Ascending aorta (tissue), 2 donors: ENCODE measurements at regions not wholly inside any gene's neighbourhood (a gene's known extent, or its start where the extent isn't known, plus 50 kb on each side); places are given as distances from the start of the nearest gene placed in this dataset.

Experiments used
- DNase-seq, 2 donors: peaks; one replicate each; pipeline ENCODE4 v3.0.0-alpha.2; 2019; ENCODE audit warnings: low spot score in 2 of 2
- H3K27ac ChIP-seq, 2 donors: fragments of 200-600 bp; sonication (generic); one replicate each; pipeline ENCODE4 v1.5.1; 2016 to 2017; ENCODE audit warnings: mild to moderate bottlenecking in 1 of 2
- H3K27me3 ChIP-seq: fragments of 200-600 bp; sonication (generic); one replicate; pipeline ENCODE4 v1.5.1; 2017
- H3K36me3 ChIP-seq, 2 donors: fragments of 200-600 bp; sonication (generic); one replicate each; pipeline ENCODE4 v1.5.1; 2016
- H3K4me1 ChIP-seq, 2 donors: fragments of 200-600 bp; sonication (generic); one replicate each; pipeline ENCODE4 v1.5.1; 2016 to 2017; ENCODE audit warnings: mild to moderate bottlenecking in 1 of 2
- H3K4me3 ChIP-seq, 2 donors: fragments of 200-600 bp; sonication (generic); one replicate each; pipeline ENCODE4 v1.5.1; 2016 to 2017; ENCODE audit warnings: mild to moderate bottlenecking in 1 of 2
- H3K9me3 ChIP-seq, 2 donors: fragments of 200-600 bp; sonication (generic); one replicate each; pipeline ENCODE4 v1.5.1; 2016
- intact Hi-C: fragments of 100-400 bp; cut with DNase I; formaldehyde crosslinking; loops from one replicate; pipeline ENCODE4 v1.15.1; 2023
- TF ChIP-seq, protein P1 (sequence below), 3 experiments: fragments of 200-600 bp in 2 of 3; fragments of 450-650 bp in 1 of 3; sonication (generic) in 2 of 3; IDR thresholded peaks; one replicate each; pipeline ENCODE4 v1.5.1; 2016 to 2019; ENCODE audit warnings: antibody characterized with exemption in 3 of 3, mild to moderate bottlenecking in 1 of 3, moderate library complexity in 1 of 3

DNA sequence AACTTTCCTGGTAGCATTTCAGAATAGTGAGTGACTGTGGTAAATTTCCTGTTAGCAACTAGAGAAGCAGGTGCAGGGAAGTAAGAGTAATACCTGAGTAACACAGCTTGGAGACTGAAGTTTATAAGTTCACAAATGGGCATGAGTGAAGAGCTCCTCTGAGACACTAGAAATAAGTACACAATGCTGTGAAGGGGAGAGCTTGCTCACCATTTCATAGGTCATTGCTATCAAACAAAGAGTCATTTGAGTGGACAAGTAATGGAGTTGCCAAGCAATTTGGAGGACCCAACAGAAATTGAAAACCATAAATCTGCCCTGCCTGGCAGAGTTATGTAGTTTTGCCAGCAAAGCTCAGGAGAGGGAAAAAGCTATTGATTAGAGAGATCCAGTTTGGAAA is 523.6 kb downstream of the TRAM1L1 start:
- Histone ChIP-seq H3K9me3 (peaks cover 0 to 2% of the 10 kb centered on the region in 2 donors), H3K27me3 (no peaks in the 10 kb centered on the region), H3K4me3 (no peak overlapping the region), H3K36me3 (no peaks in the 10 kb centered on the region), H3K27ac (no peak overlapping the region), H3K4me1 (no peaks in the 10 kb centered on the region)
- TF ChIP-seq, protein P1, sequence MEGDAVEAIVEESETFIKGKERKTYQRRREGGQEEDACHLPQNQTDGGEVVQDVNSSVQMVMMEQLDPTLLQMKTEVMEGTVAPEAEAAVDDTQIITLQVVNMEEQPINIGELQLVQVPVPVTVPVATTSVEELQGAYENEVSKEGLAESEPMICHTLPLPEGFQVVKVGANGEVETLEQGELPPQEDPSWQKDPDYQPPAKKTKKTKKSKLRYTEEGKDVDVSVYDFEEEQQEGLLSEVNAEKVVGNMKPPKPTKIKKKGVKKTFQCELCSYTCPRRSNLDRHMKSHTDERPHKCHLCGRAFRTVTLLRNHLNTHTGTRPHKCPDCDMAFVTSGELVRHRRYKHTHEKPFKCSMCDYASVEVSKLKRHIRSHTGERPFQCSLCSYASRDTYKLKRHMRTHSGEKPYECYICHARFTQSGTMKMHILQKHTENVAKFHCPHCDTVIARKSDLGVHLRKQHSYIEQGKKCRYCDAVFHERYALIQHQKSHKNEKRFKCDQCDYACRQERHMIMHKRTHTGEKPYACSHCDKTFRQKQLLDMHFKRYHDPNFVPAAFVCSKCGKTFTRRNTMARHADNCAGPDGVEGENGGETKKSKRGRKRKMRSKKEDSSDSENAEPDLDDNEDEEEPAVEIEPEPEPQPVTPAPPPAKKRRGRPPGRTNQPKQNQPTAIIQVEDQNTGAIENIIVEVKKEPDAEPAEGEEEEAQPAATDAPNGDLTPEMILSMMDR (IDR thresholded peaks at IDR 0.05) = no peak
- intact Hi-C loops = no loop called here
- no peak for DNase-seq

DNA sequence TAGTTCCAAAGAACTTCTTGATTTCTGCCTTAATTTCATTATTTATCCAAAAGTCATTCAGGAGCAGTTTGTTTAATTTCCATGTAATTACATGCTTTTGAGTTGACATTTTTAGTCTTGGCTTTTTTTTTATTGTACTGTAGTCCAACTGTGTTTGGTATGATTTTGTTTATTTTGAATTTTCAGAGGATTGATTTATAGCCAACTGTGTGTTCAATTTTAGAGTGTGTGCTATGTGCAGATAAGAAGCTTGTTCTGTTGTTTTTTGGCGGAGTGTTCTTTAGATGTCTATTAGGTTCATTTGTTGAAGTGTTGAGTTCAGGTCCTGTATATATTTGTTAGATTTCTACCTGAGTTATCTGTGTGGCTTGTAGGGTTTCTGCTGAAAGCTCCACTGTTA is 533.6 kb downstream of the TRAM1L1 start:
- DNase-seq = no peak
- H3K4me3 ChIP-seq = no peak overlapping the region
- H3K36me3 ChIP-seq = no peaks in the 10 kb centered on the region
- no peaks in the 10 kb centered on the region for H3K9me3 ChIP-seq
- no peak overlapping the region for H3K27ac ChIP-seq
- intact Hi-C loops = no loop called here
- no peaks in the 10 kb centered on the region for H3K4me1 ChIP-seq
- TF ChIP-seq, protein P1 (IDR thresholded peaks at IDR 0.05) = no peak
- no peaks in the 10 kb centered on the region for H3K27me3 ChIP-seq

DNA sequence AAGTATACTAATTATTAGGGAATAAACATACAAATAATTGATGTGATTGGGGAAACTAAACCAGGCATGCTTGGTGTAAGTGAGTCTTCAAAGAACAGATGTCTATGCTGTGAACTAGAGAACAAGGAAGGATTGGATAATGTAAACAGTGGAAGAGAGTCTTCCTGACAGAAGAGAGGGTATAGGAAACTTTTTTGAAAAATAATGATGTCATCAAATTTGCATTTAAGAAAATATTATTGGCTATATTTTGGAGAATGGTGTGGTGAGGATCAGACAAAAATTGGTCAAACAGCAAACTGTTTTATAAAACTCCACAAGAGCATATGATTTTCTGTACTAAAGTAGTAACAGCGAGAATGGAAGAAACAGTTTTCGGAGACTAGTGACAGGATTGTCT is 537.7 kb downstream of the TRAM1L1 start:
- intact Hi-C loops = no loop called here
- Histone ChIP-seq H3K4me1 (no peaks in the 10 kb centered on the region), H3K9me3 (no peaks in the 10 kb centered on the region), H3K4me3 (no peak overlapping the region), H3K36me3 (no peaks in the 10 kb centered on the region), H3K27me3 (no peaks in the 10 kb centered on the region), H3K27ac (no peak overlapping the region)
- TF ChIP-seq, protein P1 (IDR thresholded peaks at IDR 0.05) = no peak
- DNase-seq = no peak

DNA sequence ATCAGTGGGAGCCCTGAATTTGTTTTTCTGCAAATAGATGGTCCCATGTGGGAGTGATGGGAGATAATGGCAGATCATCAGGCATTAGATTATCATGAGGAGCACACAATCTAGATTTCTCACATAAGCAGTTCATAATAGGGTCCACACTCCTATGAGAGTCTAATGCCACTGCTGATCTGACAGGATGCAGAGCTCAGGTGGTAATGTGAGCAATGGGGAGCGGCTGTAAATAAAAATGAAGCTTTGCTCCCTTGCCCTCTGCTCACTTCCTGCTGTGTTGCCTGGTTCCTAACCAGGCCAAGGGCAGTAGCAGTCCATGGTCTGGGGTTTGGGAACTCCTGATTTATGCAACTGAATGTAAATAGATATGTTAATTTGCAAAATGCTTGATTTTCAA is 538.6 kb downstream of the TRAM1L1 start:
- no peaks in the 10 kb centered on the region for H3K27me3 ChIP-seq
- no peak overlapping the region for H3K27ac ChIP-seq
- TF ChIP-seq, protein P1 (IDR thresholded peaks at IDR 0.05) = no peak
- no peak for DNase-seq
- H3K4me3 ChIP-seq = no peak overlapping the region
- no peaks in the 10 kb centered on the region for H3K9me3 ChIP-seq
- no peaks in the 10 kb centered on the region for H3K36me3 ChIP-seq
- intact Hi-C loops = no loop called here
- no peaks in the 10 kb centered on the region for H3K4me1 ChIP-seq

DNA sequence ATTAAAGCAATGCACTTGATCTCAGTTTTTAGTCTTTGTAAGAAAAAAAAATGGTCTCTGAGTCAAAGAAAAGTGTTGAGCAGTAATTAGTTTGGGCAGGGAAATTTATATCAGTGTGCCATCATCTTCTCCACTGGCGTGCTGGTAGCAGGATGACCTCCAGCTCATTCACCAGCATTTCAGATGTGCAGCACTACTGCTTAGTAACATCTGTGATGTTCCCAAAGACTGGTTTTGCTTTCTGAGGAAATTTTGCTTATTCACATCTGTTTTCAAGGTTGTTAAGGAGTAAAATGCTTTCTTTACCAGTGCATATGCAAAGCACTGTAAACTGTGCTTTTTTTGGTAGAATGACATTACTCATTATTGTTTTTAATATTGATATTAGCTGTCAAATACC is 540.4 kb downstream of the TRAM1L1 start:
- no peaks in the 10 kb centered on the region for H3K27me3 ChIP-seq
- no peak overlapping the region for H3K27ac ChIP-seq
- no peak for DNase-seq
- TF ChIP-seq, protein P1 (IDR thresholded peaks at IDR 0.05) = no peak
- no peaks in the 10 kb centered on the region for H3K4me1 ChIP-seq
- no peaks in the 10 kb centered on the region for H3K36me3 ChIP-seq
- no peaks in the 10 kb centered on the region for H3K9me3 ChIP-seq
- intact Hi-C loops = no loop called here
- no peak overlapping the region for H3K4me3 ChIP-seq

DNA sequence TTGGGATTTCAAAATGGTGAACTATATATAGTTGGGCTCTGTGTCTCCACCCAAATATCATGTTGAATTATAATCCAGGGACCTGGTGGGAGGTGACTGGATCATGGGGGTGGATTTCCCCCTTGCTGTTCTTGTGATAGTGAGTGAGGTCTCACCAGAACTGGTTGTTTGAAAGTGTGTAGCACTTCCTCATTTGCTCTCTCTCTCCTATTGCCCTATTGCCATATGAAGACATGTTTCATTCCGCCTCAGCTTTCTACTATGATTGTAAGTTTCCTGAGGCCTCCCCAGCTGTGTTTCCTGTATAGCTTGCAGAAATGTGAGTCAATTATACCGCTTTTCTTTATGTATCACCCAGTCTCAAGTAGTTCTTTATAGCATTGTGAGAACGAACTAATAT is 545.6 kb downstream of the TRAM1L1 start:
- DNase-seq = no peak
- intact Hi-C loops = no loop called here
- H3K9me3 ChIP-seq = no peaks in the 10 kb centered on the region
- no peak overlapping the region for H3K4me3 ChIP-seq
- H3K36me3 ChIP-seq = no peaks in the 10 kb centered on the region
- H3K27me3 ChIP-seq = no peaks in the 10 kb centered on the region
- no peaks in the 10 kb centered on the region for H3K4me1 ChIP-seq
- TF ChIP-seq, protein P1 (IDR thresholded peaks at IDR 0.05) = no peak
- H3K27ac ChIP-seq = no peak overlapping the region
